Ascending aorta (tissue), 2 donors: ENCODE measurements at regions not wholly inside any gene's neighbourhood (a gene's known extent, or its start where the extent isn't known, plus 50 kb on each side); places are given as distances from the start of the nearest gene placed in this dataset.

Experiments
- DNase-seq, 2 donors: peaks; one replicate each; pipeline ENCODE4 v3.0.0-alpha.2; 2019; ENCODE audit warnings: low spot score in 2 of 2
- H3K27ac ChIP-seq, 2 donors: fragments of 200-600 bp; sonication (generic); one replicate each; pipeline ENCODE4 v1.5.1; 2016 to 2017; ENCODE audit warnings: mild to moderate bottlenecking in 1 of 2
- H3K27me3 ChIP-seq: fragments of 200-600 bp; sonication (generic); one replicate; pipeline ENCODE4 v1.5.1; 2017
- H3K36me3 ChIP-seq, 2 donors: fragments of 200-600 bp; sonication (generic); one replicate each; pipeline ENCODE4 v1.5.1; 2016
- H3K4me1 ChIP-seq, 2 donors: fragments of 200-600 bp; sonication (generic); one replicate each; pipeline ENCODE4 v1.5.1; 2016 to 2017; ENCODE audit warnings: mild to moderate bottlenecking in 1 of 2
- H3K4me3 ChIP-seq, 2 donors: fragments of 200-600 bp; sonication (generic); one replicate each; pipeline ENCODE4 v1.5.1; 2016 to 2017; ENCODE audit warnings: mild to moderate bottlenecking in 1 of 2
- H3K9me3 ChIP-seq, 2 donors: fragments of 200-600 bp; sonication (generic); one replicate each; pipeline ENCODE4 v1.5.1; 2016
- CTCF ChIP-seq, 3 experiments: fragments of 200-600 bp in 2 of 3; fragments of 450-650 bp in 1 of 3; sonication (generic) in 2 of 3; IDR thresholded peaks; one replicate each; pipeline ENCODE4 v1.5.1; 2016 to 2019; ENCODE audit warnings: antibody characterized with exemption in 3 of 3, mild to moderate bottlenecking in 1 of 3, moderate library complexity in 1 of 3
- intact Hi-C: fragments of 100-400 bp; cut with DNase I; formaldehyde crosslinking; loops from one replicate; pipeline ENCODE4 v1.15.1; 2023

GRCh38 chr16:51302042-51302441, 151.0 kb upstream of the SALL1 start:
- DNase-seq, result no peak
- no peak overlapping the region for H3K4me3 ChIP-seq
- H3K4me1 ChIP-seq, result no peaks in the 10 kb centered on the region
- intact Hi-C loops, result no loop called here
- no peak overlapping the region for H3K27ac ChIP-seq
- no peaks in the 10 kb centered on the region for H3K27me3 ChIP-seq
- no peak for TF ChIP-seq CTCF (IDR thresholded peaks at IDR 0.05)
- no peaks in the 10 kb centered on the region for H3K9me3 ChIP-seq
- no peaks in the 10 kb centered on the region for H3K36me3 ChIP-seq

- TF ChIP-seq CTCF (IDR thresholded peaks at IDR 0.05), result no peak
- H3K27ac ChIP-seq, result no peak overlapping the region
- H3K4me3 ChIP-seq, result no peak overlapping the region
- intact Hi-C loops, result no loop called here
- H3K4me1 ChIP-seq, result no peaks in the 10 kb centered on the region
- H3K27me3 ChIP-seq, result no peaks in the 10 kb centered on the region
- DNase-seq, result no peak
- no peaks in the 10 kb centered on the region for H3K36me3 ChIP-seq
- no peaks in the 10 kb centered on the region for H3K9me3 ChIP-seq
Observed at GRCh38 chr16:51298800-51299199, 147.7 kb upstream of the SALL1 start.

GRCh38 chr16:51290442-51291285, 139.6 kb upstream of the SALL1 start:
- Histone ChIP-seq H3K4me3 (no peak overlapping the region), H3K4me1 (no peaks in the 10 kb centered on the region), H3K36me3 (no peaks in the 10 kb centered on the region), H3K9me3 (no peaks in the 10 kb centered on the region), H3K27ac (no peak overlapping the region), H3K27me3 (no peaks in the 10 kb centered on the region)
- no peak for TF ChIP-seq CTCF (IDR thresholded peaks at IDR 0.05)
- intact Hi-C loops, result no loop called here
- no peak for DNase-seq

- H3K4me1 ChIP-seq, result no peaks in the 10 kb centered on the region
- H3K4me3 ChIP-seq, result no peak overlapping the region
- no peak for TF ChIP-seq CTCF (IDR thresholded peaks at IDR 0.05)
- no peaks in the 10 kb centered on the region for H3K36me3 ChIP-seq
- no peak for DNase-seq
- no peak overlapping the region for H3K27ac ChIP-seq
- H3K9me3 ChIP-seq, result no peaks in the 10 kb centered on the region
- intact Hi-C loops, result no loop called here
- no peaks in the 10 kb centered on the region for H3K27me3 ChIP-seq
Observed at GRCh38 chr16:51289336-51289735, 138.3 kb upstream of the SALL1 start.

GRCh38 chr16:51287121-51287755, 136.2 kb upstream of the SALL1 start:
- no peak overlapping the region for H3K4me3 ChIP-seq
- DNase-seq, result no peak
- no peaks in the 10 kb centered on the region for H3K4me1 ChIP-seq
- no peaks in the 10 kb centered on the region for H3K36me3 ChIP-seq
- no peaks in the 10 kb centered on the region for H3K9me3 ChIP-seq
- no peaks in the 10 kb centered on the region for H3K27me3 ChIP-seq
- no peak overlapping the region for H3K27ac ChIP-seq
- intact Hi-C loops, result no loop called here
- TF ChIP-seq CTCF (IDR thresholded peaks at IDR 0.05), result no peak
